Neural progenitor cell (in vitro differentiated cells): ENCODE measurements at regions not wholly inside any gene's neighbourhood (a gene's known extent, or its start where the extent isn't known, plus 50 kb on each side); places are given as distances from the start of the nearest gene placed in this dataset.
"Not testable (repeated sequence)": the region's sequence is repeated elsewhere in the genome, so short reads cannot be mapped to it uniquely, and the experiment has no call there.

Experiments
- DNase-seq: peaks from one replicate; pipeline ENCODE4 v3.0.0-alpha.2; 2016; ENCODE audit warnings: low spot score
- H2AFZ ChIP-seq: fragments of 200-600 bp; sonication (generic); replicated peaks from 2 replicates; pipeline ENCODE4 v1.6.1; 2016; ENCODE audit warnings: antibody characterized with exemption
- H3F3A ChIP-seq: fragments of 200-600 bp; sonication (generic); 2 replicates; pipeline ENCODE4 v1.6.1; 2016; ENCODE audit warnings: antibody characterized with exemption, low read depth
- H3K27ac ChIP-seq: fragments of 200-600 bp; sonication (generic); 2 replicates; pipeline ENCODE4 v1.5.1; 2016; ENCODE audit warnings: mild to moderate bottlenecking
- H3K27me3 ChIP-seq: fragments of 200-600 bp; sonication (generic); 2 replicates; pipeline ENCODE4 v1.6.1; 2016; ENCODE audit warnings: mild to moderate bottlenecking, moderate library complexity
- H3K36me3 ChIP-seq: fragments of 200-600 bp; sonication (generic); 2 replicates; pipeline ENCODE4 v1.5.1; 2016
- H3K4me1 ChIP-seq: fragments of 200-600 bp; sonication (generic); 2 replicates; pipeline ENCODE4 v1.6.1; 2016; ENCODE audit warnings: mixed run types
- H3K4me2 ChIP-seq: fragments of 200-600 bp; sonication (generic); 2 replicates; pipeline ENCODE4 v1.6.1; 2016
- H3K4me3 ChIP-seq: fragments of 200-600 bp; sonication (generic); 2 replicates; pipeline ENCODE4 v1.5.1; 2016
- H3K79me2 ChIP-seq: fragments of 200-600 bp; sonication (generic); 2 replicates; pipeline ENCODE4 v1.6.1; 2016; ENCODE audit warnings: low read depth
- H3K9ac ChIP-seq: fragments of 200-600 bp; sonication (generic); 2 replicates; pipeline ENCODE4 v1.6.1; 2016
- H3K9me3 ChIP-seq: fragments of 200-600 bp; sonication (generic); 2 replicates; pipeline ENCODE4 v1.5.1; 2016; ENCODE audit warnings: low read depth
- H4K20me1 ChIP-seq: fragments of 200-600 bp; sonication (generic); 2 replicates; pipeline ENCODE4 v1.6.1; 2016; ENCODE audit warnings: low read depth
- H3K27ac Mint-ChIP-seq: 3 replicates; pipeline ENCODE4 v1.8.0; 2021; ENCODE audit warnings: mixed read lengths
- H3K27me3 Mint-ChIP-seq: 2 replicates; pipeline ENCODE4 v1.8.0; 2022; ENCODE audit warnings: low read depth, mild to moderate bottlenecking, inconsistent platforms, moderate library complexity, mixed read lengths; ENCODE audit not compliant: insufficient read depth
- H3K36me3 Mint-ChIP-seq: 3 replicates; pipeline ENCODE4 v1.8.0; 2021; ENCODE audit warnings: mixed read lengths
- H3K4me1 Mint-ChIP-seq: 3 replicates; pipeline ENCODE4 v1.8.0; 2021; ENCODE audit warnings: mixed read lengths
- H3K4me3 Mint-ChIP-seq: 3 replicates; pipeline ENCODE4 v1.8.0; 2021; ENCODE audit warnings: mild to moderate bottlenecking, moderate library complexity, mixed read lengths
- H3K9me3 Mint-ChIP-seq: 3 replicates; pipeline ENCODE4 v1.8.0; 2020; ENCODE audit warnings: mixed read lengths
- CTCF ChIP-seq: fragments of 200-600 bp; sonication (generic); IDR thresholded peaks from 2 replicates; pipeline ENCODE4 v1.5.1; 2017; ENCODE audit warnings: antibody characterized with exemption, mild to moderate bottlenecking
- EZH2 ChIP-seq: fragments of 200-600 bp; sonication (generic); IDR thresholded peaks from 2 replicates; pipeline ENCODE4 v1.6.1; 2017; ENCODE audit warnings: antibody characterized with exemption, mild to moderate bottlenecking, moderate library complexity
- EZH2phosphoT487 ChIP-seq: fragments of 200-600 bp; sonication (generic); IDR thresholded peaks from 2 replicates; pipeline ENCODE4 v1.6.1; 2017; ENCODE audit warnings: antibody characterized with exemption

GRCh38 chr14:106511800-106512198, 985.4 kb downstream of the TMEM121 start:
- H3K4me1 Mint-ChIP-seq = no peaks in the 10 kb centered on the region
- H3K27me3 Mint-ChIP-seq = peaks cover 4% of the 10 kb centered on the region
- H3K27me3 ChIP-seq = no peaks in the 10 kb centered on the region
- no peaks in the 10 kb centered on the region for H3K79me2 ChIP-seq
- H3K4me1 ChIP-seq = no peaks in the 10 kb centered on the region
- no peak overlapping the region for H2AFZ ChIP-seq
- H3K4me2 ChIP-seq = no peak overlapping the region
- TF ChIP-seq EZH2 = no peak
- TF ChIP-seq EZH2phosphoT487 = no peak
- TF ChIP-seq CTCF = no peak
- H3K4me3 Mint-ChIP-seq = no peak overlapping the region
- no peaks in the 10 kb centered on the region for H3K36me3 Mint-ChIP-seq
- no peak overlapping the region for H3K9ac ChIP-seq
- no peak overlapping the region for H3K27ac ChIP-seq
- H3K9me3 Mint-ChIP-seq = peaks cover 67% of the 10 kb centered on the region
- no peak overlapping the region for H3K27ac Mint-ChIP-seq
- H3K9me3 ChIP-seq = peaks cover 11% of the 10 kb centered on the region
- H3K4me3 ChIP-seq = no peak overlapping the region
- H3K36me3 ChIP-seq = no peaks in the 10 kb centered on the region
- H4K20me1 ChIP-seq = no peaks in the 10 kb centered on the region
- H3F3A ChIP-seq = no peaks in the 10 kb centered on the region
- DNase-seq = no peak

GRCh38 chr14:106513302-106513701, 986.9 kb downstream of the TMEM121 start:
- H3K36me3 ChIP-seq = no peaks in the 10 kb centered on the region
- no peak overlapping the region for H3K4me3 ChIP-seq
- H3K4me3 Mint-ChIP-seq = no peak overlapping the region
- no peaks in the 10 kb centered on the region for H3K79me2 ChIP-seq
- H3K27me3 Mint-ChIP-seq = peaks cover 2% of the 10 kb centered on the region
- H3K4me1 ChIP-seq = no peaks in the 10 kb centered on the region
- TF ChIP-seq EZH2 = no peak
- no peak for TF ChIP-seq CTCF
- no peak for TF ChIP-seq EZH2phosphoT487
- H3F3A ChIP-seq = no peaks in the 10 kb centered on the region
- no peak overlapping the region for H3K9ac ChIP-seq
- no peak for DNase-seq
- H2AFZ ChIP-seq = no peak overlapping the region
- H3K9me3 Mint-ChIP-seq = peaks cover 72% of the 10 kb centered on the region
- H3K27ac Mint-ChIP-seq = no peak overlapping the region
- H3K27ac ChIP-seq = no peak overlapping the region
- peaks cover 14% of the 10 kb centered on the region for H3K9me3 ChIP-seq
- H3K27me3 ChIP-seq = no peaks in the 10 kb centered on the region
- no peaks in the 10 kb centered on the region for H3K4me1 Mint-ChIP-seq
- no peaks in the 10 kb centered on the region for H3K36me3 Mint-ChIP-seq
- no peak overlapping the region for H3K4me2 ChIP-seq
- no peaks in the 10 kb centered on the region for H4K20me1 ChIP-seq

GRCh38 chr14:106518054-106518943, 991.9 kb downstream of the TMEM121 start:
- Histone ChIP-seq H3K36me3 (no peaks in the 10 kb centered on the region), H3K4me3 (no peak overlapping the region), H3K27ac (no peak overlapping the region), H3K4me2 (no peak overlapping the region), H3K27me3 (no peaks in the 10 kb centered on the region), H3K79me2 (no peaks in the 10 kb centered on the region), H3K9me3 (peaks cover 9% of the 10 kb centered on the region), H3F3A (no peaks in the 10 kb centered on the region), H4K20me1 (no peaks in the 10 kb centered on the region), H3K4me1 (no peaks in the 10 kb centered on the region), H3K9ac (no peak overlapping the region), H2AFZ (no peak overlapping the region)
- TF ChIP-seq EZH2phosphoT487 = no peak
- no peak for TF ChIP-seq EZH2
- no peak for TF ChIP-seq CTCF
- Mint-ChIP-seq H3K36me3 (no peaks in the 10 kb centered on the region), H3K9me3 (peaks cover 56% of the 10 kb centered on the region), H3K4me1 (no peaks in the 10 kb centered on the region), H3K27ac (no peak overlapping the region), H3K27me3 (no peaks in the 10 kb centered on the region), H3K4me3 (no peak overlapping the region)
- no peak for DNase-seq

GRCh38 chr14:106522118-106522517, 995.7 kb downstream of the TMEM121 start:
- peaks cover 36% of the 10 kb centered on the region for H3K9me3 Mint-ChIP-seq
- not testable (repeated sequence) for H3K27me3 Mint-ChIP-seq, H3K4me1 Mint-ChIP-seq, H3K4me1 ChIP-seq, H3K27ac Mint-ChIP-seq, H3K36me3 ChIP-seq, H2AFZ ChIP-seq, H3K36me3 Mint-ChIP-seq, H3K4me2 ChIP-seq, DNase-seq, H3K4me3 ChIP-seq, H3F3A ChIP-seq, H3K27me3 ChIP-seq, H4K20me1 ChIP-seq, H3K27ac ChIP-seq, H3K4me3 Mint-ChIP-seq, H3K79me2 ChIP-seq, H3K9ac ChIP-seq
- peaks cover 21% of the 10 kb centered on the region for H3K9me3 ChIP-seq
